ENCODE measurements at regions not wholly inside any gene's neighbourhood (a gene's known extent, or its start where the extent isn't known, plus 50 kb on each side); places are given as distances from the start of the nearest gene placed in this dataset.

DNA sequence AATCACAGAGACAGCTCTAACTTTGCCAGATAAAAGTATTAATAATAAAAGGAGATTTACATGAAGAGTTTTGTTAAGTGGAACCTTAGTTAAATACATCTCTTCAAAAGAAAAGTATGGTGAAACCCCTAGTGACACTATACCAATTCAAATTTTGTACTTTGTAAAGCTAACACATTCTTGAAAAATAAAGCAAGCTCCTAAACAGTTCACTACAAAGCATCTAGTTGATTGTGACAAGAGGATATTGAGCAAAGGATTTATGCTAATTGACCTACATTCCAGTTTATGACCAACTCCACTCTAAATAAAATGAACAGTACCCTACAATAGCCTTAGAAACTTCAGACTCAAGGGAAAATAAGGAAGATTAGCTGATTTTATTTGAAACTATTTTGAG lies 69.4 kb upstream of the WDR17 start (continued):
- TF ChIP-seq EZH2phosphoT487 (IDR thresholded peaks at IDR 0.05; ENCODE audit: unreplicated experiment) (no peak), CREB1 (CRISPR knock-in tag; IDR thresholded peaks at IDR 0.05; ENCODE audit: low read depth) (no peak), POLR2AphosphoS5 (IDR thresholded peaks at IDR 0.05; ENCODE audit: low read depth) (no peak)

DNA sequence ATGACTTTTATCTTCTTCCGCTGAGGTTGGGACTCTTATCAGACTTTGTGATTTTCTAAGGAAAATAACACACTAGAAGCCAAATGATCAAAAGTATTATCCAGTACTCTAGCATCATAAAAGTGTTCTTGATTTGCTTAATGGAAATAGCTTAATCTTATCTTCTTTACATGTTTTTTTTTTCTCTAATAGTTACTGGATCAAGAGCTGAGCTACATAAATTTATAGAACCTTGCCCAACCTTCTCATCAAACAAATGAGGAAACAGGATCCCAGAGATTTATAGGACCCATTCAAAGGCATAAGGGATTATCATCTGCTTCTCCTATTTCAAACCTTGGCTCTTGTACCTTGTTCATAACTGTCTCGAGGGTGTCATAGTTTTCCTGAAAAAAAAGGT lies 68.3 kb upstream of the WDR17 start:
- H3K27me3 Mint-ChIP-seq (ENCODE audit: insufficient read depth, low read depth, poor library complexity) = peaks cover 9% of the 10 kb centered on the region
- H3K4me3 Mint-ChIP-seq = no peak overlapping the region
- Histone ChIP-seq H2AFZ (no peak overlapping the region), H3K27me3 (ENCODE audit: insufficient read depth) (peaks cover 23% of the 10 kb centered on the region), H3K36me3 (ENCODE audit: insufficient read depth) (no peaks in the 10 kb centered on the region), H3K27ac (ENCODE audit: low read depth) (no peak overlapping the region), H4K20me1 (replicated peaks; ENCODE audit: insufficient read depth) (no peaks in the 10 kb centered on the region), H3K4me3 (no peak overlapping the region), H3K4me2 (no peak overlapping the region), H3K4me1 (ENCODE audit: insufficient read depth) (peaks cover 29% of the 10 kb centered on the region), H3K79me2 (replicated peaks; ENCODE audit: insufficient read depth) (no peaks in the 10 kb centered on the region), H3F3A (replicated peaks; ENCODE audit: low read depth) (no peaks in the 10 kb centered on the region), H3K9me2 (ENCODE audit: insufficient read depth) (no peaks in the 10 kb centered on the region)
- DNase-seq (ENCODE audit: low spot score) = no peak
- no peaks in the 10 kb centered on the region for H3K36me3 Mint-ChIP-seq (ENCODE audit: low read depth)
- peaks cover 37% of the 10 kb centered on the region for H3K4me1 Mint-ChIP-seq
- H3K9me3 Mint-ChIP-seq = no peaks in the 10 kb centered on the region
- no peak overlapping the region for H3K27ac Mint-ChIP-seq
- TF ChIP-seq ZNF331 (CRISPR knock-in tag; IDR thresholded peaks at IDR 0.05; ENCODE audit: low read depth) (no peak), CREB1 (CRISPR knock-in tag; IDR thresholded peaks at IDR 0.05; ENCODE audit: low read depth) (no peak), STAT1 (IDR thresholded peaks at IDR 0.05; ENCODE audit: unreplicated experiment) (no peak), JUNB (IDR thresholded peaks at IDR 0.05; ENCODE audit: unreplicated experiment) (no peak), POLR2AphosphoS5 (IDR thresholded peaks at IDR 0.05; ENCODE audit: low read depth) (no peak), NANOG (IDR thresholded peaks at IDR 0.05; ENCODE audit: borderline replicate concordance) (no peak), EZH2phosphoT487 (IDR thresholded peaks at IDR 0.05; ENCODE audit: unreplicated experiment) (no peak), ZNF114 (CRISPR knock-in tag; IDR thresholded peaks at IDR 0.05) (no peak), EZH2 (IDR thresholded peaks at IDR 0.05; ENCODE audit: low read depth, unreplicated experiment) (no peak)
- TF ChIP-seq, protein P1, sequence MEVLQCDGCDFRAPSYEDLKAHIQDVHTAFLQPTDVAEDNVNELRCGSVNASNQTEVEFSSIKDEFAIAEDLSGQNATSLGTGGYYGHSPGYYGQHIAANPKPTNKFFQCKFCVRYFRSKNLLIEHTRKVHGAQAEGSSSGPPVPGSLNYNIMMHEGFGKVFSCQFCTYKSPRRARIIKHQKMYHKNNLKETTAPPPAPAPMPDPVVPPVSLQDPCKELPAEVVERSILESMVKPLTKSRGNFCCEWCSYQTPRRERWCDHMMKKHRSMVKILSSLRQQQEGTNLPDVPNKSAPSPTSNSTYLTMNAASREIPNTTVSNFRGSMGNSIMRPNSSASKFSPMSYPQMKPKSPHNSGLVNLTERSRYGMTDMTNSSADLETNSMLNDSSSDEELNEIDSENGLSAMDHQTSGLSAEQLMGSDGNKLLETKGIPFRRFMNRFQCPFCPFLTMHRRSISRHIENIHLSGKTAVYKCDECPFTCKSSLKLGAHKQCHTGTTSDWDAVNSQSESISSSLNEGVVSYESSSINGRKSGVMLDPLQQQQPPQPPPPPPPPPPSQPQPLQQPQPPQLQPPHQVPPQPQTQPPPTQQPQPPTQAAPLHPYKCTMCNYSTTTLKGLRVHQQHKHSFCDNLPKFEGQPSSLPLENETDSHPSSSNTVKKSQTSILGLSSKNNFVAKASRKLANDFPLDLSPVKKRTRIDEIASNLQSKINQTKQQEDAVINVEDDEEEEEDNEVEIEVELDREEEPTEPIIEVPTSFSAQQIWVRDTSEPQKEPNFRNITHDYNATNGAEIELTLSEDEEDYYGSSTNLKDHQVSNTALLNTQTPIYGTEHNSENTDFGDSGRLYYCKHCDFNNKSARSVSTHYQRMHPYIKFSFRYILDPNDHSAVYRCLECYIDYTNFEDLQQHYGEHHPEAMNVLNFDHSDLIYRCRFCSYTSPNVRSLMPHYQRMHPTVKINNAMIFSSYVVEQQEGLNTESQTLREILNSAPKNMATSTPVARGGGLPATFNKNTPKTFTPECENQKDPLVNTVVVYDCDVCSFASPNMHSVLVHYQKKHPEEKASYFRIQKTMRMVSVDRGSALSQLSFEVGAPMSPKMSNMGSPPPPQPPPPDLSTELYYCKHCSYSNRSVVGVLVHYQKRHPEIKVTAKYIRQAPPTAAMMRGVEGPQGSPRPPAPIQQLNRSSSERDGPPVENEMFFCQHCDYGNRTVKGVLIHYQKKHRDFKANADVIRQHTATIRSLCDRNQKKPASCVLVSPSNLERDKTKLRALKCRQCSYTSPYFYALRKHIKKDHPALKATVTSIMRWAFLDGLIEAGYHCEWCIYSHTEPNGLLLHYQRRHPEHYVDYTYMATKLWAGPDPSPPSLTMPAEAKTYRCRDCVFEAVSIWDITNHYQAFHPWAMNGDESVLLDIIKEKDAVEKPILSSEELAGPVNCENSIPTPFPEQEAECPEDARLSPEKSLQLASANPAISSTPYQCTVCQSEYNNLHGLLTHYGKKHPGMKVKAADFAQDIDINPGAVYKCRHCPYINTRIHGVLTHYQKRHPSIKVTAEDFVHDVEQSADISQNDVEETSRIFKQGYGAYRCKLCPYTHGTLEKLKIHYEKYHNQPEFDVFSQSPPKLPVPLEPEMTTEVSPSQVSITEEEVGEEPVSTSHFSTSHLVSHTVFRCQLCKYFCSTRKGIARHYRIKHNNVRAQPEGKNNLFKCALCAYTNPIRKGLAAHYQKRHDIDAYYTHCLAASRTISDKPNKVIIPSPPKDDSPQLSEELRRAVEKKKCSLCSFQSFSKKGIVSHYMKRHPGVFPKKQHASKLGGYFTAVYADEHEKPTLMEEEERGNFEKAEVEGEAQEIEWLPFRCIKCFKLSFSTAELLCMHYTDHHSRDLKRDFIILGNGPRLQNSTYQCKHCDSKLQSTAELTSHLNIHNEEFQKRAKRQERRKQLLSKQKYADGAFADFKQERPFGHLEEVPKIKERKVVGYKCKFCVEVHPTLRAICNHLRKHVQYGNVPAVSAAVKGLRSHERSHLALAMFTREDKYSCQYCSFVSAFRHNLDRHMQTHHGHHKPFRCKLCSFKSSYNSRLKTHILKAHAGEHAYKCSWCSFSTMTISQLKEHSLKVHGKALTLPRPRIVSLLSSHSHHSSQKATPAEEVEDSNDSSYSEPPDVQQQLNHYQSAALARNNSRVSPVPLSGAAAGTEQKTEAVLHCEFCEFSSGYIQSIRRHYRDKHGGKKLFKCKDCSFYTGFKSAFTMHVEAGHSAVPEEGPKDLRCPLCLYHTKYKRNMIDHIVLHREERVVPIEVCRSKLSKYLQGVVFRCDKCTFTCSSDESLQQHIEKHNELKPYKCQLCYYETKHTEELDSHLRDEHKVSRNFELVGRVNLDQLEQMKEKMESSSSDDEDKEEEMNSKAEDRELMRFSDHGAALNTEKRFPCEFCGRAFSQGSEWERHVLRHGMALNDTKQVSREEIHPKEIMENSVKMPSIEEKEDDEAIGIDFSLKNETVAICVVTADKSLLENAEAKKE (CRISPR knock-in tag; IDR thresholded peaks at IDR 0.05) = no peak
- TF ChIP-seq, protein P2, sequence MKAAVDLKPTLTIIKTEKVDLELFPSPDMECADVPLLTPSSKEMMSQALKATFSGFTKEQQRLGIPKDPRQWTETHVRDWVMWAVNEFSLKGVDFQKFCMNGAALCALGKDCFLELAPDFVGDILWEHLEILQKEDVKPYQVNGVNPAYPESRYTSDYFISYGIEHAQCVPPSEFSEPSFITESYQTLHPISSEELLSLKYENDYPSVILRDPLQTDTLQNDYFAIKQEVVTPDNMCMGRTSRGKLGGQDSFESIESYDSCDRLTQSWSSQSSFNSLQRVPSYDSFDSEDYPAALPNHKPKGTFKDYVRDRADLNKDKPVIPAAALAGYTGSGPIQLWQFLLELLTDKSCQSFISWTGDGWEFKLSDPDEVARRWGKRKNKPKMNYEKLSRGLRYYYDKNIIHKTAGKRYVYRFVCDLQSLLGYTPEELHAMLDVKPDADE (IDR thresholded peaks at IDR 0.05) = no peak
- TF ChIP-seq, protein P3, sequence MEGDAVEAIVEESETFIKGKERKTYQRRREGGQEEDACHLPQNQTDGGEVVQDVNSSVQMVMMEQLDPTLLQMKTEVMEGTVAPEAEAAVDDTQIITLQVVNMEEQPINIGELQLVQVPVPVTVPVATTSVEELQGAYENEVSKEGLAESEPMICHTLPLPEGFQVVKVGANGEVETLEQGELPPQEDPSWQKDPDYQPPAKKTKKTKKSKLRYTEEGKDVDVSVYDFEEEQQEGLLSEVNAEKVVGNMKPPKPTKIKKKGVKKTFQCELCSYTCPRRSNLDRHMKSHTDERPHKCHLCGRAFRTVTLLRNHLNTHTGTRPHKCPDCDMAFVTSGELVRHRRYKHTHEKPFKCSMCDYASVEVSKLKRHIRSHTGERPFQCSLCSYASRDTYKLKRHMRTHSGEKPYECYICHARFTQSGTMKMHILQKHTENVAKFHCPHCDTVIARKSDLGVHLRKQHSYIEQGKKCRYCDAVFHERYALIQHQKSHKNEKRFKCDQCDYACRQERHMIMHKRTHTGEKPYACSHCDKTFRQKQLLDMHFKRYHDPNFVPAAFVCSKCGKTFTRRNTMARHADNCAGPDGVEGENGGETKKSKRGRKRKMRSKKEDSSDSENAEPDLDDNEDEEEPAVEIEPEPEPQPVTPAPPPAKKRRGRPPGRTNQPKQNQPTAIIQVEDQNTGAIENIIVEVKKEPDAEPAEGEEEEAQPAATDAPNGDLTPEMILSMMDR (conservative IDR thresholded peaks at IDR 0.05; ENCODE audit: low read depth in 2 of 2) = no peak
- TF ChIP-seq, protein P4, sequence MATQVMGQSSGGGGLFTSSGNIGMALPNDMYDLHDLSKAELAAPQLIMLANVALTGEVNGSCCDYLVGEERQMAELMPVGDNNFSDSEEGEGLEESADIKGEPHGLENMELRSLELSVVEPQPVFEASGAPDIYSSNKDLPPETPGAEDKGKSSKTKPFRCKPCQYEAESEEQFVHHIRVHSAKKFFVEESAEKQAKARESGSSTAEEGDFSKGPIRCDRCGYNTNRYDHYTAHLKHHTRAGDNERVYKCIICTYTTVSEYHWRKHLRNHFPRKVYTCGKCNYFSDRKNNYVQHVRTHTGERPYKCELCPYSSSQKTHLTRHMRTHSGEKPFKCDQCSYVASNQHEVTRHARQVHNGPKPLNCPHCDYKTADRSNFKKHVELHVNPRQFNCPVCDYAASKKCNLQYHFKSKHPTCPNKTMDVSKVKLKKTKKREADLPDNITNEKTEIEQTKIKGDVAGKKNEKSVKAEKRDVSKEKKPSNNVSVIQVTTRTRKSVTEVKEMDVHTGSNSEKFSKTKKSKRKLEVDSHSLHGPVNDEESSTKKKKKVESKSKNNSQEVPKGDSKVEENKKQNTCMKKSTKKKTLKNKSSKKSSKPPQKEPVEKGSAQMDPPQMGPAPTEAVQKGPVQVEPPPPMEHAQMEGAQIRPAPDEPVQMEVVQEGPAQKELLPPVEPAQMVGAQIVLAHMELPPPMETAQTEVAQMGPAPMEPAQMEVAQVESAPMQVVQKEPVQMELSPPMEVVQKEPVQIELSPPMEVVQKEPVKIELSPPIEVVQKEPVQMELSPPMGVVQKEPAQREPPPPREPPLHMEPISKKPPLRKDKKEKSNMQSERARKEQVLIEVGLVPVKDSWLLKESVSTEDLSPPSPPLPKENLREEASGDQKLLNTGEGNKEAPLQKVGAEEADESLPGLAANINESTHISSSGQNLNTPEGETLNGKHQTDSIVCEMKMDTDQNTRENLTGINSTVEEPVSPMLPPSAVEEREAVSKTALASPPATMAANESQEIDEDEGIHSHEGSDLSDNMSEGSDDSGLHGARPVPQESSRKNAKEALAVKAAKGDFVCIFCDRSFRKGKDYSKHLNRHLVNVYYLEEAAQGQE (IDR thresholded peaks at IDR 0.05; ENCODE audit: unreplicated experiment) = no peak
- no peak for ATAC-seq
